ENCODE measurements at regions not wholly inside any gene's neighbourhood (a gene's known extent, or its start where the extent isn't known, plus 50 kb on each side); places are given as distances from the start of the nearest gene placed in this dataset.

- Histone ChIP-seq H3K4me2 (ENCODE audit: low read length) (no peak overlapping the region), H3K4me3 (ENCODE audit: low read length) (no peak overlapping the region), H3F3A (ENCODE audit: insufficient read depth, low read length, poor library complexity, severe bottlenecking) (no peaks in the 10 kb centered on the region), H3K9me2 (ENCODE audit: insufficient read depth, low read length) (no peaks in the 10 kb centered on the region), H3K9me3 (ENCODE audit: low read length) (no peaks in the 10 kb centered on the region), H3K27ac (ENCODE audit: low read length) (no peak overlapping the region), H2AFZ (ENCODE audit: low read depth, low read length) (no peak overlapping the region), H3K9ac (ENCODE audit: low read length) (no peak overlapping the region), H3K36me3 (ENCODE audit: insufficient read depth, low read length) (no peaks in the 10 kb centered on the region), H3K27me3 (ENCODE audit: insufficient read depth, low read depth, low read length) (no peaks in the 10 kb centered on the region), H4K20me1 (ENCODE audit: insufficient read depth) (no peaks in the 10 kb centered on the region), H3K79me2 (replicated peaks; ENCODE audit: insufficient read depth, low read length) (no peaks in the 10 kb centered on the region)
- TF ChIP-seq EP300 (conservative IDR thresholded peaks at IDR 0.05; ENCODE audit: poor library complexity, severe bottlenecking) (no peak), MXI1 (conservative IDR thresholded peaks at IDR 0.05; ENCODE audit: poor library complexity, severe bottlenecking) (no peak), RAD21 (conservative IDR thresholded peaks at IDR 0.05) (no peak), REST (IDR thresholded peaks at IDR 0.05; ENCODE audit: borderline replicate concordance) (no peak), EZH2 (IDR thresholded peaks at IDR 0.05; ENCODE audit: borderline replicate concordance, insufficient read depth, low read length, poor library complexity, severe bottlenecking) (no peak)
Measured at GRCh38 chr3:13722178-13722577, 157.7 kb downstream of the WNT7A start.

GRCh38 chr3:13718436-13718835 is 161.4 kb downstream of the WNT7A start:
- Histone ChIP-seq H2AFZ (ENCODE audit: low read depth, low read length) (no peak overlapping the region), H3K9ac (ENCODE audit: low read length) (no peak overlapping the region), H3K27ac (ENCODE audit: low read length) (no peak overlapping the region), H3K36me3 (ENCODE audit: insufficient read depth, low read length) (no peaks in the 10 kb centered on the region), H3K4me2 (ENCODE audit: low read length) (no peak overlapping the region), H3F3A (ENCODE audit: insufficient read depth, low read length, poor library complexity, severe bottlenecking) (no peaks in the 10 kb centered on the region), H3K79me2 (replicated peaks; ENCODE audit: insufficient read depth, low read length) (no peaks in the 10 kb centered on the region), H3K9me2 (ENCODE audit: insufficient read depth, low read length) (no peaks in the 10 kb centered on the region), H3K9me3 (ENCODE audit: low read length) (no peaks in the 10 kb centered on the region), H3K4me3 (ENCODE audit: low read length) (no peak overlapping the region), H4K20me1 (ENCODE audit: insufficient read depth) (no peaks in the 10 kb centered on the region), H3K27me3 (ENCODE audit: insufficient read depth, low read depth, low read length) (no peaks in the 10 kb centered on the region)
- TF ChIP-seq POLR2AphosphoS5 (IDR thresholded peaks at IDR 0.05) (no peak), EP300 (conservative IDR thresholded peaks at IDR 0.05; ENCODE audit: poor library complexity, severe bottlenecking) (no peak), REST (IDR thresholded peaks at IDR 0.05; ENCODE audit: borderline replicate concordance) (no peak), MXI1 (conservative IDR thresholded peaks at IDR 0.05; ENCODE audit: poor library complexity, severe bottlenecking) (no peak), EZH2 (IDR thresholded peaks at IDR 0.05; ENCODE audit: borderline replicate concordance, insufficient read depth, low read length, poor library complexity, severe bottlenecking) (no peak), SMC3 (conservative IDR thresholded peaks at IDR 0.05; ENCODE audit: poor library complexity) (no peak), TAF1 (IDR thresholded peaks at IDR 0.05; ENCODE audit: low read depth) (no peak), CTCF (IDR thresholded peaks at IDR 0.05; ENCODE audit: poor library complexity, severe bottlenecking) (no peak), RAD21 (conservative IDR thresholded peaks at IDR 0.05) (no peak)

Measured in neural cell (in vitro differentiated cells).